T-cell (primary cell): ENCODE measurements at regions not wholly inside any gene's neighbourhood (a gene's known extent, or its start where the extent isn't known, plus 50 kb on each side); places are given as distances from the start of the nearest gene placed in this dataset.

Source experiments
- ATAC-seq, 4 experiments: fragments of 200-7000 bp in 3 of 4; fragments of 150-1000 bp in 1 of 4; cut with Tn5 transposase; replicated peaks in 1 of 4; 1 replicate in 3 of 4; 2 replicates in 1 of 4; pipeline ENCODE4 v1.10.0; 2021; ENCODE audit warnings: moderate library complexity in 3 of 4, mild to moderate bottlenecking in 2 of 4, moderate number of reproducible peaks in 1 of 4
- CTCF ChIA-PET, 2 donors: fragments of 300-600 bp; sonication (Branson Sonifier 250); formaldehyde crosslinking; loops; one replicate each; lab custom pipeline; 2022; ENCODE audit warnings: antibody characterized with exemption in 2 of 2; lab: Charles Lee
- POLR2A ChIA-PET, 2 donors: fragments of 300-600 bp; sonication (Branson Sonifier 250); formaldehyde crosslinking; loops; one replicate each; lab custom pipeline; 2022; ENCODE audit warnings: antibody characterized with exemption in 2 of 2; lab: Charles Lee
- DNase-seq, 35 experiments: peaks; one replicate each; pipeline versions ENCODE4 v3.0.0 to v3.0.0-alpha.2; 2013 to 2023
- H3K27ac ChIP-seq: one replicate; pipeline ENCODE4 v1.5.1; 2013; ENCODE audit warnings: low read length
- H3K27me3 ChIP-seq, 2 experiments: replicated peaks in 1 of 2; 1 replicate in 1 of 2; 2 replicates in 1 of 2; pipeline versions ENCODE4 v1.6.1 to v1.7.0; 2013; ENCODE audit warnings: low read length in 1 of 2, mixed read lengths in 1 of 2; ENCODE audit not compliant: control insufficient read depth in 2 of 2, insufficient read depth in 2 of 2; ENCODE audit errors: extremely low read depth in 1 of 2
- H3K36me3 ChIP-seq, 2 donors: 1 replicate in 1 of 2; 2 replicates in 1 of 2; pipeline versions ENCODE4 v1.6.1 to v1.7.0; 2013; ENCODE audit warnings: low read length in 1 of 2; ENCODE audit not compliant: control insufficient read depth in 2 of 2, insufficient read depth in 1 of 2; ENCODE audit errors: extremely low read depth in 1 of 2
- H3K4me1 ChIP-seq, 2 experiments: 1 replicate in 1 of 2; 2 replicates in 1 of 2; pipeline versions ENCODE4 v1.6.1 to v1.7.0; 2013; ENCODE audit warnings: low read length in 2 of 2, mixed read lengths in 1 of 2; ENCODE audit not compliant: insufficient read depth in 2 of 2, control insufficient read depth in 1 of 2; ENCODE audit errors: extremely low read depth in 1 of 2
- H3K4me3 ChIP-seq, 2 donors: 1 replicate in 1 of 2; 2 replicates in 1 of 2; pipeline versions ENCODE4 v1.5.1 to v1.7.0; 2013; ENCODE audit warnings: mild to moderate bottlenecking in 2 of 2, low read length in 1 of 2, moderate library complexity in 1 of 2; ENCODE audit not compliant: control insufficient read depth in 1 of 2; ENCODE audit errors: extremely low read depth in 1 of 2
- H3K9me3 ChIP-seq: 2 replicates; pipeline ENCODE4 v1.7.0; 2013
- H3K27ac Mint-ChIP-seq, 2 donors: one replicate each; pipeline ENCODE4 v1.8.0; 2020 to 2021; ENCODE audit warnings: mild to moderate bottlenecking in 2 of 2, mixed read lengths in 2 of 2
- H3K27me3 Mint-ChIP-seq, 2 donors: one replicate each; pipeline ENCODE4 v1.8.0; 2021 to 2022; ENCODE audit warnings: mixed read lengths in 2 of 2
- H3K36me3 Mint-ChIP-seq: one replicate; pipeline ENCODE4 v1.8.0; 2021; ENCODE audit warnings: mixed read lengths
- H3K4me1 Mint-ChIP-seq, 3 donors: one replicate each; pipeline ENCODE4 v1.8.0; 2020 to 2022; ENCODE audit warnings: mixed read lengths in 3 of 3, mild to moderate bottlenecking in 1 of 3
- H3K4me3 Mint-ChIP-seq, 3 donors: one replicate each; pipeline ENCODE4 v1.8.0; 2020 to 2022; ENCODE audit warnings: mild to moderate bottlenecking in 3 of 3, mixed read lengths in 3 of 3, moderate library complexity in 3 of 3
- H3K9me3 Mint-ChIP-seq, 3 donors: one replicate each; pipeline ENCODE4 v1.8.0; 2020 to 2022; ENCODE audit warnings: mixed read lengths in 3 of 3
- WGBS: methylation state at CpG from one replicate; pipeline ENCODE4 v1.1.5; 2013; ENCODE audit warnings: missing lambda C conversion rate; ENCODE audit not compliant: insufficient coverage; 5-methylcytosine and 5-hydroxymethylcytosine counted together

DNA sequence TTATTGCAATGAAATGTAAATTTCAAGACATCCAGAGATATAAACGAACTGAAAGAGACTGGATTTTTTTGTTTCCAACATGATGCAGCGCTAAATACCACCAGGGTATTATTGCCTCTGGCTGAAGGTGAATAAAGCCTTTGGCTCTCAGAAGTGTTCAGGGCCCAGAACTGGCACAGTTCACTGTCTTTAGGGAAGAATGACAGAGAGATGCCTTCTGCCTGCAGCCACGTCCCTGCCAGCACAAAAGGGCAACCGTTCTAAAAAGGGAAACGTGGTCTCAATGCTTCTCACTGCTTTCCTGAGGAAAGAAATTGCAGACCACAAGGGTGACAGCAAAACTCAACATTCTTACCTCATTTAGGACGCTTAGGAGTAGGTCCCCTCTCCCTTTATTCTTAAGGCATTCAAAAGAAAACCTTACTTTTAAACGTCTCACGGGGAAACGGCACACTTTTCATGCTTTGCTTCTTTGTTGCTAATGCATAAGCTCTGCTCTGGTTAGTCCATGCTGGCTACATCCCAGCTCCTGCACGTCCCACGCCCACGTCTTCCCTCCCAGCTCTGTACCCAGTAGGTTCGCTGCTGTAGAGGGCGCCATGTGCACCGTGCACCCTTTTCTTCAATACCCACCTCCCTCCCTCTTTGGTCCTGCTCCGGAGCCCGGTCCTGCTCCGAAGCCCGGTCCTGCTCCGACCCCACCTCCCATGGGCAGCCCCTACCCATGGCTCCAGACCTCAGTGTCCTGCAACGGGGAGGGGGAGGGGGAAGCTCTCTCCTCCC lies 171.0 kb downstream of the HRH4 start:
- no peaks in the 10 kb centered on the region for H3K36me3 ChIP-seq
- POLR2A ChIA-PET: no interaction called here
- H3K9me3 Mint-ChIP-seq: no peaks in the 10 kb centered on the region
- H3K4me3 Mint-ChIP-seq: no peak overlapping the region
- H3K4me1 ChIP-seq: peaks cover 0 to 2% of the 10 kb centered on the region in 2 experiments
- H3K27me3 ChIP-seq: peaks cover 0 to 11% of the 10 kb centered on the region in 2 experiments
- no peaks in the 10 kb centered on the region for H3K9me3 ChIP-seq
- no peak overlapping the region for H3K4me3 ChIP-seq
- DNase-seq (no peak), ATAC-seq (no peak)
- peaks cover 5 to 8% of the 10 kb centered on the region in 2 donors for H3K27me3 Mint-ChIP-seq
- WGBS: 29% methylated on average over 13 of the region's 21 CpGs
- CTCF ChIA-PET: no interaction called here
- no peaks in the 10 kb centered on the region for H3K36me3 Mint-ChIP-seq
- H3K27ac ChIP-seq: no peak overlapping the region
- no peaks in the 10 kb centered on the region for H3K4me1 Mint-ChIP-seq
- no peak overlapping the region for H3K27ac Mint-ChIP-seq

DNA sequence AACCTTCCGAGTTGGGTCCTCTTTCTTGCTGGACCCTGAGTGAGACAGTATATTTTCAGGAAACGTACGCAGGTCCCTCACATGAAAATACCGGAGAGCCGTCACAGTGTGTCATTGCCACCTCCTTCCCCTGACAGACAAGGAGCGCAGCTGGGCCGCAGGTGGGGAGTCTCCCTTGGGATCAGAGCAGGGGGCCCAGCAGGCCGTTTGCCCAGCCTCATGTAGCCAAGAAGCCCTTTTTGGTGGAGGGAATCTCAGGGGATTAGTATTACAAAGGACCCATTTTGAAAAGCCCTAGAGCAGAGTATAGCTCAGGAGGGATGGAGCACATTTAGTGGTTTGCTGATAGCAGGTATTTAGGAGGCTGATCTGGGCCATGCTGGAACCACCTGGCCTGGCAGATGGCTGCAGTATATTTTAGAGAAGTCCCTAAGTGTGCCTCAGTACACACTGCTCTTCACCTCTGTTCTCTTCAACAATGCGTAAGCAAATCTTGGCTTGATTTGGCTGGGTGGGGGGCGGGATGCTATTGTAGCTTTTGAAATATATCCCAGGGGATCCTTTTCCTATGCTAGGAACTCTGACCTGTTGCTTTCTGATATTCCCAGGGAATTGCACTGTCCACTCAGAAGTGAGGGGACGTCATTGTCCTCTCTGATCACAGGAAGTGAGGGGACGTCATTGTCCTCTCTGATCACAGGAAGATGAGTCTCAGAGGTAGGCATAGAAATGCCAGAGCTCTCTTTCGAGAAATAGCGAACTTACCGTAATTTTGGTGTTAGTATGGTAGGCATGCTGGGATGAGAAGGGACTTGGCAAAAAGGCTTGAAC lies 171.9 kb downstream of the HRH4 start:
- no peak overlapping the region for H3K27ac Mint-ChIP-seq

DNA sequence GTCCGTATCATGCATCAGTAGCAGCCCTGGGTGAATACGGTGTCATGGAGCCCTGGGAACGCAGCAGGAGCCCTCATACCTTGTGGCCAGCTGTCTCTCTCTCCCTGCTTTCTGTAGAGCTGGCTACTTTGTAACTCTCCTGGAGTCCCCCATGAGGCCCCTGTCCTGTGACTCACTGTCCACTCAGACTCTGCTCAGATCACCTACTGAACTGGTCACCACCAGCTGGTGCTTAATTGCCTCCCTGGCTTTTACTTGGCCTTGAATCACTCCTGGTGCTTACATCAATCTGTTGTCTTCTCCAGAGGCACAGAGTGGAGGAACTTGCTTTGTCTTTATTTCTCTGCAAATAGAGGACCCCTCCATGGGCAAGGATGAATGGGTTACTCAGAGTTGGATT lies 172.7 kb downstream of the HRH4 start:
- DNase-seq: no peak
- Mint-ChIP-seq H3K27me3 (peaks cover 0 to 8% of the 10 kb centered on the region in 2 donors), H3K4me3 (no peak overlapping the region), H3K9me3 (no peaks in the 10 kb centered on the region), H3K27ac (no peak overlapping the region), H3K36me3 (no peaks in the 10 kb centered on the region), H3K4me1 (no peaks in the 10 kb centered on the region)
- no peak overlapping the region for H3K27ac ChIP-seq
- peaks cover 0 to 2% of the 10 kb centered on the region in 2 experiments for H3K4me1 ChIP-seq
- CTCF ChIA-PET: no interaction called here
- WGBS: 84% methylated on average over 3 of the region's 3 CpGs
- no peak for ATAC-seq
- no peak overlapping the region for H3K4me3 ChIP-seq
- no peaks in the 10 kb centered on the region for H3K9me3 ChIP-seq
- H3K36me3 ChIP-seq: no peaks in the 10 kb centered on the region
- peaks cover 0 to 11% of the 10 kb centered on the region in 2 experiments for H3K27me3 ChIP-seq
- POLR2A ChIA-PET: no interaction called here

More for the DNA sequence above, 171.9 kb downstream of the HRH4 start:
- CTCF ChIA-PET: no interaction called here
- ATAC-seq (no peak), DNase-seq (no peak)
- Histone ChIP-seq H3K27ac (no peak overlapping the region), H3K4me1 (peaks cover 0 to 2% of the 10 kb centered on the region in 2 experiments), H3K27me3 (peaks cover 0 to 11% of the 10 kb centered on the region in 2 experiments), H3K4me3 (no peak overlapping the region), H3K9me3 (no peaks in the 10 kb centered on the region), H3K36me3 (no peaks in the 10 kb centered on the region)
- POLR2A ChIA-PET: no interaction called here
- no peaks in the 10 kb centered on the region for H3K36me3 Mint-ChIP-seq
- no peak overlapping the region for H3K4me3 Mint-ChIP-seq
- peaks cover 5 to 8% of the 10 kb centered on the region in 2 donors for H3K27me3 Mint-ChIP-seq
- no peaks in the 10 kb centered on the region for H3K9me3 Mint-ChIP-seq
- 84% methylated on average over 11 of the region's 15 CpGs for WGBS
- no peaks in the 10 kb centered on the region for H3K4me1 Mint-ChIP-seq

DNA sequence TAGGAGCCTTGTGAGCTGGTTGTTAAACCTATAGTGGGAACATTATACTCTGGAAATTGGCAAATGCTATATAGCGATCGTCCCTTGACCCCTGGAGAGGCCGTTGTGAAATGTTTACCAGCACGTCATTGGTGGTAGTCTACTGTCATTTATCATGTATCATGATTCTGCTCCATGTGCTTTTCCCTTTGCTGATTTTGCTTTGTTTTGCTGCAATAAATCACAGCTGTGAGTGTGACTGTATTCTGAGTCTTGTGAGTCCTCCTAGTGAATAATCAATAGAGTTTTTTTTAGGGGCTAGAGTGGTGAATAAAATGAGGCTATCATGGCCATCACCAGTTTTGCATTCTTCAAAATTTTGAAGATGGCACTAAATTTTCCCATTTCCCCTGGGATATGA lies 189.1 kb downstream of the HRH4 start:
- DNase-seq (no peak), ATAC-seq (no peak)
- peaks cover 3 to 9% (median 8%) of the 10 kb centered on the region in 3 donors for H3K9me3 Mint-ChIP-seq
- no peak overlapping the region for H3K27ac ChIP-seq
- H3K9me3 ChIP-seq: no peaks in the 10 kb centered on the region
- H3K27me3 ChIP-seq: peaks cover 0 to 3% of the 10 kb centered on the region in 2 experiments
- H3K4me1 Mint-ChIP-seq: no peaks in the 10 kb centered on the region
- H3K4me1 ChIP-seq: no peaks in the 10 kb centered on the region
- no peaks in the 10 kb centered on the region for H3K36me3 ChIP-seq
- no peaks in the 10 kb centered on the region for H3K36me3 Mint-ChIP-seq
- no CpG with 5 or more reads among the region's 4 CpGs for WGBS
- ChIA-PET CTCF (no interaction called here), POLR2A (no interaction called here)
- H3K4me3 ChIP-seq: no peak overlapping the region
- H3K27me3 Mint-ChIP-seq: peaks cover 11 to 14% of the 10 kb centered on the region in 2 donors
- no peak overlapping the region for H3K27ac Mint-ChIP-seq
- no peak overlapping the region for H3K4me3 Mint-ChIP-seq

DNA sequence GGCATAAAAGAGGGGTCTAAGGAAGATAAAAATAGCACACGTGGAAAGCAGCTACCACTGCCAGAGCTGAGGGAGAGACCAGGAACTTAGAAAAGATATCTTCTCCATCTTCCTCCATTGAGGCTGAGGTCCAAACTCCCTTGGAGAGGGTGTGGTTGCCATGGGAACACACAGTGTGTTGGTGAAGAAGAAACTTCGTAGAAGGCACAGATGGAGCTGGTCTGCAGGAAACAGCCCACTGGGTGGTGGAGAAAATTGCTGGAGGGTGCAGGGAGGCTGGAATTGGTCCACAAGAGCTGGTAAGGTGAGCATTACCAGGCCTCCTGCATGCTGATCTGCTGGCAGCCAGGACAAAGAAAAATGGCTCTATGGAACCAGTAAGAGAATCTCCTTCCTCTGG lies 191.0 kb downstream of the HRH4 start:
- ChIA-PET CTCF (no interaction called here), POLR2A (no interaction called here)
- no peak for ATAC-seq
- H3K9me3 ChIP-seq: no peaks in the 10 kb centered on the region
- no peak overlapping the region for H3K4me3 ChIP-seq
- Mint-ChIP-seq H3K9me3 (peaks cover 3 to 9% (median 8%) of the 10 kb centered on the region in 3 donors), H3K4me1 (no peaks in the 10 kb centered on the region), H3K36me3 (no peaks in the 10 kb centered on the region), H3K4me3 (no peak overlapping the region), H3K27ac (no peak overlapping the region), H3K27me3 (peaks cover 11 to 14% of the 10 kb centered on the region in 2 donors)
- H3K4me1 ChIP-seq: no peaks in the 10 kb centered on the region
- no peaks in the 10 kb centered on the region for H3K36me3 ChIP-seq
- H3K27me3 ChIP-seq: peaks cover 0 to 3% of the 10 kb centered on the region in 2 experiments
- H3K27ac ChIP-seq: no peak overlapping the region
- DNase-seq: no peak
- 40% methylated on average over 1 of the region's 2 CpGs for WGBS

DNA sequence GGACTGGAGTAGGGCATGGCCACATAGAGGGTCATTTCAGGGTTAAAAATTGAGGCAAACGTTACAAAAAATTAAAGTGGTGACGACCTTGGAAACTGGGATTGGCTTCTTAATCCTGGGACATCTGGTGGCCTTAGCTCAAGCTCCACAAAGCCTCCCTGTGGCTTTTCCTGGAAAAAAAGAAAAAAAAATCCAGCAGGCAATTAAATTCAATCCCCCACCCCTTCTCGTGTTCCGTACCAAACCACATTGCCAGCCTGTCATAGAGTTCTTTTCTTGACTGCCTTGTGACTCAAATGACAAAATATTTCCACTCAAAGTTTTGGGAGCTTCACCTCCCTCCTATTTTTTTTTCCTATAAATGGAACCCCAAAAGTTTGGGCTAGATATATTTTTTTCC lies 195.6 kb downstream of the HRH4 start:
- Mint-ChIP-seq H3K4me3 (no peak overlapping the region), H3K4me1 (peaks cover 18 to 21% (median 20%) of the 10 kb centered on the region in 3 donors), H3K9me3 (peaks cover 1 to 8% (median 7%) of the 10 kb centered on the region in 3 donors), H3K27me3 (peaks cover 0 to 3% of the 10 kb centered on the region in 2 donors), H3K27ac (no peak overlapping the region), H3K36me3 (no peaks in the 10 kb centered on the region)
- DNase-seq: no peak
- H3K4me3 ChIP-seq: no peak overlapping the region
- peaks cover 0 to 3% of the 10 kb centered on the region in 2 experiments for H3K27me3 ChIP-seq
- no peak for ATAC-seq
- peaks cover 10 to 12% of the 10 kb centered on the region in 2 experiments for H3K4me1 ChIP-seq
- no peaks in the 10 kb centered on the region for H3K9me3 ChIP-seq
- POLR2A ChIA-PET: no interaction called here
- H3K27ac ChIP-seq: no peak overlapping the region
- WGBS: 80% methylated on average over 1 of the region's 4 CpGs
- no peaks in the 10 kb centered on the region for H3K36me3 ChIP-seq
- CTCF ChIA-PET: no interaction called here
